ENCODE measurements at regions not wholly inside any gene's neighbourhood (a gene's known extent, or its start where the extent isn't known, plus 50 kb on each side); places are given as distances from the start of the nearest gene placed in this dataset.
A peak's percentile ranks its signal among the peaks of the same experiment; 100 is the strongest.

DNA sequence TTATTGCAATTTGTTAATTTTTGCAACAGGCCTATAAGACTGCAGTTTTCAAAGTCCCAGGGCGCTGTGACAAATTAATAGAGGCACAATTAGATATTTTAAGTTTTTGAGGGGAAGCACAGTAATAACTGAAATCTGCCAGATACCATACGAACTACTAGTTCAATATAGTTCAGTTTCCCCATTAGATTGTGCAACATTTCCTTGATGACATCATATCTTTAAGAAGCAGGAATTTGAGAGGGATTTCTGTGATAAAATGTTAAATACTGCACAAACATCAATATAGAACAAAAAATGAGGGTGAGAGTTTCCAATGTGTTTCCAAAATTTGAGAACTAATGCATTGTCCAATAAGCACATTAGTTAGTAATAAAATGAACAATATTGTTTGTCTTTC, 56.7 kb upstream of the GRIN3A start:
- Histone ChIP-seq H3K4me3 (ENCODE audit: low read depth, low read length) (no peak overlapping the region), H3K36me3 (no peaks in the 10 kb centered on the region), H3K27me3 (ENCODE audit: insufficient read depth, low read depth, severe bottlenecking) (no peaks in the 10 kb centered on the region), H3K9me3 (ENCODE audit: severe bottlenecking) (no peaks in the 10 kb centered on the region), H3K27ac (no peak overlapping the region)
- TF ChIP-seq, protein P1, sequence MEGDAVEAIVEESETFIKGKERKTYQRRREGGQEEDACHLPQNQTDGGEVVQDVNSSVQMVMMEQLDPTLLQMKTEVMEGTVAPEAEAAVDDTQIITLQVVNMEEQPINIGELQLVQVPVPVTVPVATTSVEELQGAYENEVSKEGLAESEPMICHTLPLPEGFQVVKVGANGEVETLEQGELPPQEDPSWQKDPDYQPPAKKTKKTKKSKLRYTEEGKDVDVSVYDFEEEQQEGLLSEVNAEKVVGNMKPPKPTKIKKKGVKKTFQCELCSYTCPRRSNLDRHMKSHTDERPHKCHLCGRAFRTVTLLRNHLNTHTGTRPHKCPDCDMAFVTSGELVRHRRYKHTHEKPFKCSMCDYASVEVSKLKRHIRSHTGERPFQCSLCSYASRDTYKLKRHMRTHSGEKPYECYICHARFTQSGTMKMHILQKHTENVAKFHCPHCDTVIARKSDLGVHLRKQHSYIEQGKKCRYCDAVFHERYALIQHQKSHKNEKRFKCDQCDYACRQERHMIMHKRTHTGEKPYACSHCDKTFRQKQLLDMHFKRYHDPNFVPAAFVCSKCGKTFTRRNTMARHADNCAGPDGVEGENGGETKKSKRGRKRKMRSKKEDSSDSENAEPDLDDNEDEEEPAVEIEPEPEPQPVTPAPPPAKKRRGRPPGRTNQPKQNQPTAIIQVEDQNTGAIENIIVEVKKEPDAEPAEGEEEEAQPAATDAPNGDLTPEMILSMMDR (IDR thresholded peaks at IDR 0.05; ENCODE audit: low read depth, low read length): no peak
- no peak for DNase-seq

DNA sequence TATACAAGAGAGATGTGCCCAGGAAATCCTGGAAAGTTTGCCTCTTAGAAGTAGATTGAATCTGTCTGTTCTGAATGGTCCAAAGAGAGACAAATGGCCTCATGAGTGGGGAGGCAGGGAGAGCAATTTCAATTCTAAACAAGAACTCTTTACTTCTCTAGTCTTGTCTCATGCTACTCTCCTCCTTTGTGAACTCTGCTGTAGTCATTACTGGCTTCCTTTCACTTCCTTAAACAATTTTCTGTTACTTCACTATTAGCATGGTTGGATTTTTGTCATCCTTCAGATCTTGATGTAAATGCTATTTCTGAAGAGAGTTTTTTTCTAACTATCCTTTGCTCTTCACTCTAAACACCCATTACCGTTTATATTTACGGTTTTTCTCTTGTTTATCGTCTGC, 54.0 kb upstream of the GRIN3A start:
- TF ChIP-seq, protein P1 (IDR thresholded peaks at IDR 0.05; ENCODE audit: low read depth, low read length): no peak
- Histone ChIP-seq H3K36me3 (no peaks in the 10 kb centered on the region), H3K27me3 (ENCODE audit: insufficient read depth, low read depth, severe bottlenecking) (no peaks in the 10 kb centered on the region), H3K4me3 (ENCODE audit: low read depth, low read length) (no peak overlapping the region), H3K27ac (no peak overlapping the region), H3K9me3 (ENCODE audit: severe bottlenecking) (no peaks in the 10 kb centered on the region)
- DNase-seq: no peak

DNA sequence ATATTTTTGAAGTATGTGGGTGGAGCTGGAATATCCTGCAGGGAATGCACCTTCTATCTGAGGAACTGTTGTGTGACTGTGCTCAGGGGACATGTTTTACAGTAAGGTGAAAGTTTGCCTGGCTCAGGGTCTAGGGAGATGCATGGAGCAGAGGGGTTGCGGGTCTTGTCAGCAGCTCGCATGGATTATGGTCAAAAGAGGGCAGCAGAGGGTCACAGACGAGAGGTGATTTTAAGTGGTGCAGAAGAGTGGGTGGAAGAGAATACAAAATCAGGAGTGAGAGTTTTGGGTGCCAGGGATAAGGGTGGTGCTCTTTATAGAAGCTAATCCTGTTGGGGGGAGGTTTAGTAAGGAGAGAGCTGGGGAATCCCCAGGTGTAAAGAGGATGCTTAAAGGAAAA, 53.5 kb upstream of the GRIN3A start:
- TF ChIP-seq, protein P1 (IDR thresholded peaks at IDR 0.05; ENCODE audit: low read depth, low read length): peak; percentile 82
- Histone ChIP-seq H3K4me3 (ENCODE audit: low read depth, low read length) (no peak overlapping the region), H3K27ac (no peak overlapping the region), H3K27me3 (ENCODE audit: insufficient read depth, low read depth, severe bottlenecking) (no peaks in the 10 kb centered on the region), H3K9me3 (ENCODE audit: severe bottlenecking) (no peaks in the 10 kb centered on the region), H3K36me3 (no peaks in the 10 kb centered on the region)
- peak; percentile 81 for DNase-seq

DNA sequence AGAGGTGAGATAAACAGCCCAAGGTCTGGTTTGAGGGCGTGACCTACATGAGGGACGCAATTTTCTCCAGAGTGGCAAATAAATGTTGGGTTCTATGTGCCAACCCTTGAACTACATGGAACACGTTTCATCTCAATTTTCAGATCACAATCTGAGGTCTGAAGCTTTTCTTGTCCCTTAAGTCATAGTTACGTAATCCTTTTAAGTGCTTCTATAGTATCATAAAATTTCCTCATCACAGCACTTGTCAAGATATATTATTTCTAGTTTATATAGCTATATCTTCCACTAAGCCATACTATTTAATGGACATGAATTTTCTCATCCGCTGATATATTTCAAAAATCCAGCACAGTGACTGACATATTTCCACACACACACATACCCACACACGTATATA, 53.1 kb upstream of the GRIN3A start:
- no peak for DNase-seq
- Histone ChIP-seq H3K4me3 (ENCODE audit: low read depth, low read length) (no peak overlapping the region), H3K36me3 (no peaks in the 10 kb centered on the region), H3K27ac (no peak overlapping the region), H3K27me3 (ENCODE audit: insufficient read depth, low read depth, severe bottlenecking) (no peaks in the 10 kb centered on the region), H3K9me3 (ENCODE audit: severe bottlenecking) (no peaks in the 10 kb centered on the region)
- TF ChIP-seq, protein P1 (IDR thresholded peaks at IDR 0.05; ENCODE audit: low read depth, low read length): no peak

Data from WERI-Rb-1 (cell line).